D721Med (cell line): ENCODE measurements at regions not wholly inside any gene's neighbourhood (a gene's known extent, or its start where the extent isn't known, plus 50 kb on each side); places are given as distances from the start of the nearest gene placed in this dataset.
"Not testable (repeated sequence)": the region's sequence is repeated elsewhere in the genome, so short reads cannot be mapped to it uniquely, and the experiment has no call there.

Experiments used
- DNase-seq: peaks from one replicate; pipeline ENCODE4 v3.0.0; 2011; ENCODE audit warnings: low spot score; ENCODE audit not compliant: insufficient read length
- FAIRE-seq: peaks from 2 replicates; lab custom pipeline; 2011; peaks lifted over from hg19 to GRCh38; lab: Jason Lieb, UNC
- TF ChIP-seq, protein P1 (sequence below): IDR thresholded peaks from 2 replicates; pipeline ENCODE4 v1.5.1; 2012; ENCODE audit warnings: mild to moderate bottlenecking, control low read depth; ENCODE audit not compliant: insufficient read depth; ENCODE audit errors: missing control alignments

GRCh38 chr7:57819491-57819981, 369.6 kb downstream of the ZNF716 start:
- TF ChIP-seq, protein P1, sequence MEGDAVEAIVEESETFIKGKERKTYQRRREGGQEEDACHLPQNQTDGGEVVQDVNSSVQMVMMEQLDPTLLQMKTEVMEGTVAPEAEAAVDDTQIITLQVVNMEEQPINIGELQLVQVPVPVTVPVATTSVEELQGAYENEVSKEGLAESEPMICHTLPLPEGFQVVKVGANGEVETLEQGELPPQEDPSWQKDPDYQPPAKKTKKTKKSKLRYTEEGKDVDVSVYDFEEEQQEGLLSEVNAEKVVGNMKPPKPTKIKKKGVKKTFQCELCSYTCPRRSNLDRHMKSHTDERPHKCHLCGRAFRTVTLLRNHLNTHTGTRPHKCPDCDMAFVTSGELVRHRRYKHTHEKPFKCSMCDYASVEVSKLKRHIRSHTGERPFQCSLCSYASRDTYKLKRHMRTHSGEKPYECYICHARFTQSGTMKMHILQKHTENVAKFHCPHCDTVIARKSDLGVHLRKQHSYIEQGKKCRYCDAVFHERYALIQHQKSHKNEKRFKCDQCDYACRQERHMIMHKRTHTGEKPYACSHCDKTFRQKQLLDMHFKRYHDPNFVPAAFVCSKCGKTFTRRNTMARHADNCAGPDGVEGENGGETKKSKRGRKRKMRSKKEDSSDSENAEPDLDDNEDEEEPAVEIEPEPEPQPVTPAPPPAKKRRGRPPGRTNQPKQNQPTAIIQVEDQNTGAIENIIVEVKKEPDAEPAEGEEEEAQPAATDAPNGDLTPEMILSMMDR, result no peak
- FAIRE-seq (no peak), DNase-seq (no peak)

GRCh38 chr7:57820477-57820876, 370.5 kb downstream of the ZNF716 start:
- TF ChIP-seq, protein P1, result no peak
- FAIRE-seq (no peak), DNase-seq (no peak)

DNA sequence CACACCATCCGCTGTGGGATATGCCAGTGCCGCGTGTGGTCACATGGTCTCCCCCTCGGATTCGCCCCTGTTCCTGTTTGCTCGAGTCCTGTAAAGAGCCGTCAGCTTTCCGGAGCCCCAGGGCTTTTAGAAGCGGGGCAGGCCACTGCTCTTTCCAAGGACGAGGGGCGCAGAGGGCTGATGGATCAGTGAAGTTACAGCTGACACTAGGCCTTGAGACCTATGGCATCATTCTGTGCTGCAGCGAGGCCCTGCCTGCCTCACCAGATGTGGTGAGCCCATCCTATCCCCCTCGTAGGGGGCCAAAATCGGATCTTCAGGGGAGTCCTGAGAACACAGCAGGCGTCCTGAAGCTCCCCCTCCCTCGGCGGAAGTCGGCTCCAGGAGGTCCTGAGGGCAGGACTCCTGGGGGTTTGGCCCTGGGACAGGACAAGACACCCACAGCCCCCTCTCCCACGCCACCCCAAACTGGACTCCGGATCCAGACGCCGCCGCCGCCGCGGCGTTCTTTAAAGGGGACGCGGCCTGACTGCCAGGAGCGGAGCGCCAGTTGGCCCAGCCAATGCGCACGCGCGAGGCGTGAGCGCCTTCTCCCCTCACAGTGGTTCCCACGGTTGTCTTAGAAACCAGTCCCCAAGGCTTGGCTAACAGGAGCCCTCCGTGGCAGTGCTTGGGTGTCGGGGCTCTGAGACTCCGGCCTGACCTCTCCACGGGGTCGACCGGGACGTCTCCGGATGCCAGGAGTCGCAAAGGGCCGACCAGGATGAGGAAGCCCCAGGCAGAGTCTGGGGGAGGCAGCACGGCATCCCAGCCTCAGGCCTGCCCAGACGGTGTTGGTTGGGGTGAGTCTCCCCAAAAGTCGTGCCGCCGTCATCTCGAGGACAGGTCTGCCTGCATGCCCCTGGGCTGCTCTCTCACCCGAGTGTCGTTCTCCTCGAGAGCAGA, 371.7 kb downstream of the ZNF716 start:
- DNase-seq (no peak), FAIRE-seq (no peak)
- TF ChIP-seq, protein P1, result no peak

- not testable (repeated sequence) for FAIRE-seq, DNase-seq
These were observed 376.6 kb downstream of the ZNF716 start for GRCh38 chr7:57826548-57826947.

DNA sequence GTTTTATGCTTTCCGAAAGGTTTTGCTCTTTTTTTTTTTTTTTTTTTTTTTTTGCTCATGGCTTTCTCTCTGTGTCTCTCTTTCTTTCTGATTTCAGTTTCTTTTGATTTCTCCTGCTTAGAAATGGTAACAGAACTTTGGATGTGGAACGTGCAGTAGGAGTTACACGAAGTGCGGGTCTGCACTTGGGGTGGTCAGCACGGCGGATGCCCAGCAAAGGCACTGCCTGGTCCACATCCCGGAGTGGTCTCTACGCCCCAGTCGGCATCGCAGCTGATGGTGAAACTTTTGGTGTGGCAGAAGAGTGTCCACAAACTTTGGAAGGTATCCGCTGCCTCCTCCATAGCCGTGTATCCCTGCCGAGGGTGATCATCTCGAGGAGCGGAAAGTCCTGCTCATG, 385.2 kb downstream of the ZNF716 start:
- DNase-seq, FAIRE-seq: not testable (repeated sequence)

DNA sequence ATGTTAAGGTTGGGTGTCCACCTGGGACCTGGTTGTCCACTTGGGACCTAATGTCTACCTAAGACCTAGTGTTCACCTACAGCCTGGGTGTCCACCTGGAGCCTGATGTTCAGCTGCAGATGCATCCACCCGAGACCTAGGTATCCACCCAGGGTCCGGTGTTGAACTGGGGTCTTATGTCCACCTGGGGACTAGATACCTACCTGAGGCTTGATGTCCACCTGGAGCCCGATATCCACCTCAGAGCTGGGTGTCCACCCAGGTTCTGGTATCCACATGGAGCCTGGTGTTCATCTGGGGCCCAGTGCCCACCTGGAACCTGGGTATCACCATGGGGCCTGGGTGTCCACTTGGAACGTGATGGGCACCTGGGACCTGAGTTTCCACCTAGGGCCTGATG, 389.2 kb downstream of the ZNF716 start:
- not testable (repeated sequence) for DNase-seq, FAIRE-seq

GRCh38 chr7:57867884-57868701, 418.1 kb downstream of the ZNF716 start:
- FAIRE-seq (no peak), DNase-seq (no peak)
- TF ChIP-seq, protein P1, result peak; percentile 21

DNA sequence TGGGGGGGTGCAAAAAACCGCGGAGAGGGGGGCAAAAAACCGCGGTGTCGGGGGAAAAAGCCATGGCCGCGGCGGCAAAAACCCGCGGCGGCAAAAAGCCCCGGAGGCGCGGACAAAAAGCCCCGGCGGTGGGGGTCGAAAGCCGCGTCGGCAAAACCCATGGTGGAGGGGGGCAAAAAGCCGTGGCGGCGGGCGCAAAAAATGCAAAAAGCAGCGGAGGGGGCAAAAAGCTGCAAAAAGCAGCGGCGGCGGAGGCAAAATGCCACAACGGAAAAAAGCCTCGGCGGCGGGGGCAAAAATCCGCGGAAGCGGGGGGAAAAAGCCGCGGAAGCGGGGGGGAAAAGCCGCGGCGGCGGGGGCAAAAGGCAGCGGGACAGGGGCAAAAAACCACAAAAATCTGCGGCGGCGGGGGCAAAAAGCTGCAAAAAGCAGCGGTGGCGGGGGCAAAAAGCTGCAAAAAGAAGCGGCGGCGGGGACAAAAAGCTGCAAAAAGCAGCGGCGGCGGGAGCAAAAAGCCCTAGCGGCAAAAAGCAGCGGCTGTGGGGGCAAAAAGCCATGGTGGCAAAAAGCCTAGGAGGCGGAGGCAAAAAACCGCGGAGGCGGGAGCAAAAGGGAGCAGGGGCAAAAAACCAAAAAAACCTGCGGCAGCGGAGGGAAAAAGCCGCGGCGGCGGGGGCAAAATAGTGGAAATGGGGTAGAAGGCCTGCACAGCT, 418.9 kb downstream of the ZNF716 start:
- FAIRE-seq, result no peak
- TF ChIP-seq, protein P1, result no peak
- no peak for DNase-seq
